ENCODE measurements at regions not wholly inside any gene's neighbourhood (a gene's known extent, or its start where the extent isn't known, plus 50 kb on each side); places are given as distances from the start of the nearest gene placed in this dataset.

- DNase-seq (ENCODE audit: low read depth in 1 of 2, low spot score in 1 of 2), result no peak
- no peak for TF ChIP-seq JUND (IDR thresholded peaks at IDR 0.05; ENCODE audit: low read depth)
- in situ Hi-C loops (cut with HindIII; ENCODE audit: low pct_unique_long_range_greater_than_20kb, low sequenced_read_pairs), result no loop called here
Observed at GRCh38 chr1:190608282-190608681, 130.6 kb upstream of the BRINP3 start.

GRCh38 chr1:190615818-190616217 lies 138.2 kb upstream of the BRINP3 start:
- no peak for DNase-seq (ENCODE audit: low read depth in 1 of 2, low spot score in 1 of 2)
- in situ Hi-C loops (cut with HindIII; ENCODE audit: low pct_unique_long_range_greater_than_20kb, low sequenced_read_pairs), result no loop called here
- TF ChIP-seq JUND (IDR thresholded peaks at IDR 0.05; ENCODE audit: low read depth), result no peak

- no peak for DNase-seq (ENCODE audit: low read depth in 1 of 2, low spot score in 1 of 2)
- no peak for TF ChIP-seq JUND (IDR thresholded peaks at IDR 0.05; ENCODE audit: low read depth)
- in situ Hi-C loops (cut with HindIII; ENCODE audit: low pct_unique_long_range_greater_than_20kb, low sequenced_read_pairs), result no loop called here
Observed at GRCh38 chr1:190616235-190616634, 138.6 kb upstream of the BRINP3 start.

GRCh38 chr1:190619724-190620123 lies 142.1 kb upstream of the BRINP3 start:
- DNase-seq (ENCODE audit: low read depth in 1 of 2, low spot score in 1 of 2), result no peak
- in situ Hi-C loops (cut with HindIII; ENCODE audit: low pct_unique_long_range_greater_than_20kb, low sequenced_read_pairs), result no loop called here
- no peak for TF ChIP-seq JUND (IDR thresholded peaks at IDR 0.05; ENCODE audit: low read depth)

- DNase-seq (ENCODE audit: low read depth in 1 of 2, low spot score in 1 of 2), result peak in 1 of 2 experiments; percentile 37
- in situ Hi-C loops (cut with HindIII; ENCODE audit: low pct_unique_long_range_greater_than_20kb, low sequenced_read_pairs), result no loop called here
- no peak for TF ChIP-seq JUND (IDR thresholded peaks at IDR 0.05; ENCODE audit: low read depth)
Observed at GRCh38 chr1:190633488-190633887, 155.8 kb upstream of the BRINP3 start.

GRCh38 chr1:190634134-190634533 lies 156.5 kb upstream of the BRINP3 start:
- TF ChIP-seq JUND (IDR thresholded peaks at IDR 0.05; ENCODE audit: low read depth), result no peak
- in situ Hi-C loops (cut with HindIII; ENCODE audit: low pct_unique_long_range_greater_than_20kb, low sequenced_read_pairs), result no loop called here
- DNase-seq (ENCODE audit: low read depth in 1 of 2, low spot score in 1 of 2), result no peak

- DNase-seq (ENCODE audit: low read depth in 1 of 2, low spot score in 1 of 2), result no peak
- in situ Hi-C loops (cut with HindIII; ENCODE audit: low pct_unique_long_range_greater_than_20kb, low sequenced_read_pairs), result no loop called here
- TF ChIP-seq JUND (IDR thresholded peaks at IDR 0.05; ENCODE audit: low read depth), result no peak
Observed at GRCh38 chr1:190649553-190649952, 171.9 kb upstream of the BRINP3 start.

- in situ Hi-C loops (cut with HindIII; ENCODE audit: low pct_unique_long_range_greater_than_20kb, low sequenced_read_pairs), result no loop called here
- TF ChIP-seq JUND (IDR thresholded peaks at IDR 0.05; ENCODE audit: low read depth), result no peak
- no peak for DNase-seq (ENCODE audit: low read depth in 1 of 2, low spot score in 1 of 2)
Observed at GRCh38 chr1:190658907-190659306, 181.2 kb upstream of the BRINP3 start.

GRCh38 chr1:190663962-190664361 lies 186.3 kb upstream of the BRINP3 start:
- DNase-seq (ENCODE audit: low read depth in 1 of 2, low spot score in 1 of 2), result no peak
- TF ChIP-seq JUND (IDR thresholded peaks at IDR 0.05; ENCODE audit: low read depth), result no peak
- in situ Hi-C loops (cut with HindIII; ENCODE audit: low pct_unique_long_range_greater_than_20kb, low sequenced_read_pairs), result no loop called here

- in situ Hi-C loops (cut with HindIII; ENCODE audit: low pct_unique_long_range_greater_than_20kb, low sequenced_read_pairs), result no loop called here
- TF ChIP-seq JUND (IDR thresholded peaks at IDR 0.05; ENCODE audit: low read depth), result no peak
- DNase-seq (ENCODE audit: low read depth in 1 of 2, low spot score in 1 of 2), result no peak
Observed at GRCh38 chr1:190665045-190665444, 187.4 kb upstream of the BRINP3 start.

GRCh38 chr1:190667914-190668313 lies 190.2 kb upstream of the BRINP3 start:
- in situ Hi-C loops (cut with HindIII; ENCODE audit: low pct_unique_long_range_greater_than_20kb, low sequenced_read_pairs), result no loop called here
- no peak for TF ChIP-seq JUND (IDR thresholded peaks at IDR 0.05; ENCODE audit: low read depth)
- DNase-seq (ENCODE audit: low read depth in 1 of 2, low spot score in 1 of 2), result peak in 1 of 2 experiments; percentile 19

- DNase-seq (ENCODE audit: low read depth in 1 of 2, low spot score in 1 of 2), result no peak
- TF ChIP-seq JUND (IDR thresholded peaks at IDR 0.05; ENCODE audit: low read depth), result no peak
- in situ Hi-C loops (cut with HindIII; ENCODE audit: low pct_unique_long_range_greater_than_20kb, low sequenced_read_pairs), result no loop called here
Observed at GRCh38 chr1:190679044-190679443, 201.4 kb upstream of the BRINP3 start.

- no peak for DNase-seq (ENCODE audit: low read depth in 1 of 2, low spot score in 1 of 2)
- no peak for TF ChIP-seq JUND (IDR thresholded peaks at IDR 0.05; ENCODE audit: low read depth)
- in situ Hi-C loops (cut with HindIII; ENCODE audit: low pct_unique_long_range_greater_than_20kb, low sequenced_read_pairs), result no loop called here
Observed at GRCh38 chr1:190679454-190679853, 201.8 kb upstream of the BRINP3 start.

GRCh38 chr1:190679983-190680382 lies 202.3 kb upstream of the BRINP3 start:
- TF ChIP-seq JUND (IDR thresholded peaks at IDR 0.05; ENCODE audit: low read depth), result no peak
- peak in 1 of 2 experiments; percentile 13 for DNase-seq (ENCODE audit: low read depth in 1 of 2, low spot score in 1 of 2)
- in situ Hi-C loops (cut with HindIII; ENCODE audit: low pct_unique_long_range_greater_than_20kb, low sequenced_read_pairs), result no loop called here
